GM12875 (cell line): ENCODE measurements at regions not wholly inside any gene's neighbourhood (a gene's known extent, or its start where the extent isn't known, plus 50 kb on each side); places are given as distances from the start of the nearest gene placed in this dataset.

Experiments
- H3K4me3 ChIP-seq: one replicate; pipeline ENCODE4 v1.5.1; 2011; ENCODE audit warnings: low read depth, low read length, control low read depth
- CTCF ChIP-seq: IDR thresholded peaks from 2 replicates; pipeline ENCODE4 v1.5.1; 2011; ENCODE audit warnings: low read depth, mild to moderate bottlenecking, control low read depth, inconsistent platforms, low read length, moderate library complexity, borderline replicate concordance; ENCODE audit not compliant: insufficient read depth

GRCh38 chr3:176787506-176787905, 409.8 kb downstream of the TBL1XR1 start:
- TF ChIP-seq CTCF = no peak

DNA sequence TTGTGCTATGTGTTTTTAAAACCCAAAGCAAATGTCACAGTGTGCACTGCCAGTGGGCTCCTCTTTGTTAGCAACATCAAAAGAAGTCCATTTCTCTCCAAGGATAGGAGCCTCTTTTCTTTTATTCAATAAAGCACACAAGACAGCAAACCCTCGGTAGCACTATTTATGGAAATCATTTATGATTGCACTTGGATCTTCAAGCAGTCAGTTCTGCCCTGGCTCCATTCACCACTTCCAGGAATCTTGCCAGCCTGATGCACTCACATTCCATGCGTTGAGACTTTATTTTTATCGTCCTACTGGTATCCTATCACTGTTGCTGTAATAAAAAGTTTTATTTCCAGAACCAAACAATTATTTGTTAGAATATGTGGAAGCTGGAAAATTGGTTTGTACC, 412.1 kb downstream of the TBL1XR1 start:
- TF ChIP-seq CTCF = no peak

More at GRCh38 chr3:176787506-176787905, 409.8 kb downstream of the TBL1XR1 start:
- H3K4me3 ChIP-seq = no peak overlapping the region

DNA sequence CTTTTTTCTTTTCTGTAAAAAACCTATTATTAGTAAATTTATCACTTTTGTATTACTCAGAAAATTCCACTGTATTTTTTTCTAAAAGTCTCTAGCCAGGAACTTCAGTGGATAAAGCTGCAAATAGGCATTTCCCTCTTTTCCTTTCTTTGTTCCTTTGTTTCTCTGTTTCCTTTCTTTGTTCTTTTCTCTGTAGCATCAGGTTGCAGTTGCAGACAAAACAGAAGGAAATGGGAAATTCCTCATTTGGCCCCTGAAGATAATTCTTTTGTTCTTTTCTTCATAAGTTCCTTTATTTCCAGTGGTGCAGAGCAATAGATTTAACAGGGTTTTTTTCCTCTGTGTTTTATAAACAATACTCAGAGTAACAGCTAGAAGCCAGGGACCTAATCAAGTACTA, 416.5 kb downstream of the TBL1XR1 start:
- H3K4me3 ChIP-seq = no peak overlapping the region
- no peak for TF ChIP-seq CTCF

More for the DNA sequence above, 412.1 kb downstream of the TBL1XR1 start:
- H3K4me3 ChIP-seq = no peak overlapping the region

- H3K4me3 ChIP-seq = no peak overlapping the region
- TF ChIP-seq CTCF = no peak
These were observed 420.6 kb downstream of the TBL1XR1 start for GRCh38 chr3:176776622-176777175.

- TF ChIP-seq CTCF = no peak
- H3K4me3 ChIP-seq = no peak overlapping the region
These were observed 427.6 kb downstream of the TBL1XR1 start for GRCh38 chr3:176769547-176770190.

GRCh38 chr3:176767385-176767784, 429.9 kb downstream of the TBL1XR1 start:
- TF ChIP-seq CTCF = no peak

GRCh38 chr3:176766862-176767261, 430.4 kb downstream of the TBL1XR1 start:
- H3K4me3 ChIP-seq = no peak overlapping the region
- TF ChIP-seq CTCF = no peak

More at GRCh38 chr3:176767385-176767784, 429.9 kb downstream of the TBL1XR1 start:
- H3K4me3 ChIP-seq = no peak overlapping the region
